Karpas-422 (cell line): ENCODE measurements at regions not wholly inside any gene's neighbourhood (a gene's known extent, or its start where the extent isn't known, plus 50 kb on each side); places are given as distances from the start of the nearest gene placed in this dataset.

ENCODE experiments used
- DNase-seq: peaks from one replicate; pipeline ENCODE4 v3.0.0-alpha.2; 2015
- H2AFZ ChIP-seq: fragments of 200-600 bp; sonication (generic); 2 replicates; pipeline ENCODE4 v1.6.1; 2014; ENCODE audit warnings: antibody characterized with exemption, low read length, mixed read lengths
- H3K27ac ChIP-seq: fragments of 200-600 bp; sonication (generic); 2 replicates; pipeline ENCODE4 v1.5.1; 2014; ENCODE audit warnings: mild to moderate bottlenecking, low read length, moderate library complexity
- H3K27me3 ChIP-seq: fragments of 200-600 bp; sonication (generic); 2 replicates; pipeline ENCODE4 v1.6.1; 2014; ENCODE audit warnings: low read length, mixed read lengths
- H3K36me3 ChIP-seq: fragments of 200-600 bp; sonication (generic); 2 replicates; pipeline ENCODE4 v1.6.1; 2014; ENCODE audit warnings: low read length, mixed read lengths; ENCODE audit not compliant: insufficient read depth
- H3K4me1 ChIP-seq: fragments of 200-600 bp; sonication (generic); 2 replicates; pipeline ENCODE4 v1.6.1; 2014; ENCODE audit warnings: mild to moderate bottlenecking, low read length, mixed read lengths
- H3K4me2 ChIP-seq: fragments of 200-600 bp; sonication (generic); 2 replicates; pipeline ENCODE4 v1.6.1; 2014; ENCODE audit warnings: low read length, low read depth, mild to moderate bottlenecking; ENCODE audit not compliant: poor library complexity, severe bottlenecking
- H3K4me3 ChIP-seq: fragments of 200-600 bp; sonication (generic); 2 replicates; pipeline ENCODE4 v1.5.1; 2014; ENCODE audit warnings: mild to moderate bottlenecking, antibody characterized with exemption, low read length, mixed read lengths
- H3K79me2 ChIP-seq: fragments of 200-600 bp; sonication (generic); 2 replicates; pipeline ENCODE4 v1.6.1; 2014; ENCODE audit warnings: mild to moderate bottlenecking, low read length, mixed read lengths
- H3K9ac ChIP-seq: fragments of 200-600 bp; sonication (generic); 2 replicates; pipeline ENCODE4 v1.6.0; 2014; ENCODE audit warnings: low read length
- H3K9me2 ChIP-seq: fragments of 200-600 bp; sonication (generic), shearing (Covaris generic); replicated peaks from 2 replicates; pipeline ENCODE4 v1.6.0; 2014; ENCODE audit warnings: mild to moderate bottlenecking, low read length, moderate library complexity; ENCODE audit not compliant: insufficient read depth
- H3K9me3 ChIP-seq: fragments of 300-700, 200-600 bp; sonication (generic); 2 replicates; pipeline ENCODE4 v1.6.1; 2014; ENCODE audit warnings: low read length, mixed read lengths
- H4K20me1 ChIP-seq: fragments of 200-600 bp; sonication (generic); 2 replicates; pipeline ENCODE4 v1.6.1; 2014; ENCODE audit warnings: mild to moderate bottlenecking, antibody characterized with exemption, low read length, low read depth; ENCODE audit not compliant: insufficient read depth

- H4K20me1 ChIP-seq = no peaks in the 10 kb centered on the region
- no peak overlapping the region for H3K4me3 ChIP-seq
- H3K36me3 ChIP-seq = no peaks in the 10 kb centered on the region
- H3K4me2 ChIP-seq = no peak overlapping the region
- peaks cover 10% of the 10 kb centered on the region for H3K9me3 ChIP-seq
- H3K4me1 ChIP-seq = no peaks in the 10 kb centered on the region
- no peaks in the 10 kb centered on the region for H3K9me2 ChIP-seq
- DNase-seq = no peak
- H2AFZ ChIP-seq = no peak overlapping the region
- H3K27me3 ChIP-seq = no peaks in the 10 kb centered on the region
- no peak overlapping the region for H3K9ac ChIP-seq
- no peak overlapping the region for H3K27ac ChIP-seq
- no peaks in the 10 kb centered on the region for H3K79me2 ChIP-seq
Observed at GRCh38 chr11:90930252-90930651, 707.4 kb upstream of the CHORDC1 start.

GRCh38 chr11:90919332-90919731 lies 696.5 kb upstream of the CHORDC1 start:
- Histone ChIP-seq H3K79me2 (no peaks in the 10 kb centered on the region), H3K27me3 (no peaks in the 10 kb centered on the region), H3K4me1 (no peaks in the 10 kb centered on the region), H3K36me3 (no peaks in the 10 kb centered on the region), H3K9ac (no peak overlapping the region), H3K9me3 (peaks cover 16% of the 10 kb centered on the region), H3K4me2 (no peak overlapping the region), H3K4me3 (no peak overlapping the region), H3K27ac (no peak overlapping the region), H3K9me2 (0 out of 2 replicates have a peak, but pooled peaks cover 5% of the 10 kb centered on the region), H4K20me1 (no peaks in the 10 kb centered on the region), H2AFZ (no peak overlapping the region)
- DNase-seq = no peak

GRCh38 chr11:90916706-90917105 lies 693.9 kb upstream of the CHORDC1 start:
- Histone ChIP-seq H3K9me2 (0 out of 2 replicates have a peak, but pooled peaks cover 5% of the 10 kb centered on the region), H3K27ac (no peak overlapping the region), H3K36me3 (no peaks in the 10 kb centered on the region), H3K27me3 (no peaks in the 10 kb centered on the region), H2AFZ (no peak overlapping the region), H3K9ac (no peak overlapping the region), H3K79me2 (no peaks in the 10 kb centered on the region), H3K4me3 (no peak overlapping the region), H3K9me3 (peaks cover 10% of the 10 kb centered on the region; the same call in 1 of the 2 replicates), H3K4me1 (no peaks in the 10 kb centered on the region), H4K20me1 (no peaks in the 10 kb centered on the region), H3K4me2 (no peak overlapping the region)
- no peak for DNase-seq

- Histone ChIP-seq H3K36me3 (no peaks in the 10 kb centered on the region), H3K79me2 (no peaks in the 10 kb centered on the region), H3K4me1 (no peaks in the 10 kb centered on the region), H3K9ac (no peak overlapping the region), H4K20me1 (no peaks in the 10 kb centered on the region), H3K9me2 (no peaks in the 10 kb centered on the region), H2AFZ (no peak overlapping the region), H3K27ac (no peak overlapping the region), H3K4me2 (no peak overlapping the region), H3K27me3 (no peaks in the 10 kb centered on the region), H3K4me3 (no peak overlapping the region), H3K9me3 (no peaks in the 10 kb centered on the region)
- DNase-seq = no peak
Observed at GRCh38 chr11:90913131-90913668, 690.4 kb upstream of the CHORDC1 start.

GRCh38 chr11:90912631-90913030 lies 689.8 kb upstream of the CHORDC1 start:
- H3K4me3 ChIP-seq = no peak overlapping the region
- no peaks in the 10 kb centered on the region for H4K20me1 ChIP-seq
- no peaks in the 10 kb centered on the region for H3K36me3 ChIP-seq
- no peak overlapping the region for H3K9ac ChIP-seq
- no peaks in the 10 kb centered on the region for H3K27me3 ChIP-seq
- no peak for DNase-seq
- no peaks in the 10 kb centered on the region for H3K9me2 ChIP-seq
- H2AFZ ChIP-seq = no peak overlapping the region
- no peaks in the 10 kb centered on the region for H3K9me3 ChIP-seq
- no peak overlapping the region for H3K4me2 ChIP-seq
- no peaks in the 10 kb centered on the region for H3K4me1 ChIP-seq
- no peak overlapping the region for H3K27ac ChIP-seq
- no peaks in the 10 kb centered on the region for H3K79me2 ChIP-seq

- Histone ChIP-seq H3K4me3 (no peak overlapping the region), H3K4me2 (no peak overlapping the region)
Observed at GRCh38 chr11:90911192-90911591, 688.3 kb upstream of the CHORDC1 start.

GRCh38 chr11:90908074-90908473 lies 685.2 kb upstream of the CHORDC1 start:
- no peaks in the 10 kb centered on the region for H4K20me1 ChIP-seq
- H3K27ac ChIP-seq = no peak overlapping the region
- H3K4me3 ChIP-seq = no peak overlapping the region
- no peaks in the 10 kb centered on the region for H3K27me3 ChIP-seq
- H3K9me2 ChIP-seq = no peaks in the 10 kb centered on the region
- H3K9me3 ChIP-seq = no peaks in the 10 kb centered on the region; the same call in 1 of the 2 replicates
- H3K36me3 ChIP-seq = no peaks in the 10 kb centered on the region
- no peak overlapping the region for H3K9ac ChIP-seq
- H3K79me2 ChIP-seq = no peaks in the 10 kb centered on the region
- no peak overlapping the region for H2AFZ ChIP-seq
- H3K4me1 ChIP-seq = no peaks in the 10 kb centered on the region
- H3K4me2 ChIP-seq = no peak overlapping the region
- DNase-seq = peak; percentile 70

More at GRCh38 chr11:90911192-90911591, 688.3 kb upstream of the CHORDC1 start:
- Histone ChIP-seq H3K27me3 (no peaks in the 10 kb centered on the region), H3K36me3 (no peaks in the 10 kb centered on the region), H3K9me2 (no peaks in the 10 kb centered on the region), H3K9me3 (no peaks in the 10 kb centered on the region), H4K20me1 (no peaks in the 10 kb centered on the region), H3K79me2 (no peaks in the 10 kb centered on the region), H3K27ac (no peak overlapping the region), H3K4me1 (no peaks in the 10 kb centered on the region), H3K9ac (no peak overlapping the region), H2AFZ (no peak overlapping the region)
- no peak for DNase-seq

GRCh38 chr11:90895850-90896249 lies 673.0 kb upstream of the CHORDC1 start:
- Histone ChIP-seq H3K9me3 (peaks cover 20% of the 10 kb centered on the region), H3K4me3 (no peak overlapping the region), H3K4me1 (no peaks in the 10 kb centered on the region), H3K27me3 (no peaks in the 10 kb centered on the region), H3K9ac (no peak overlapping the region), H3K27ac (no peak overlapping the region), H3K9me2 (no peaks in the 10 kb centered on the region), H3K36me3 (no peaks in the 10 kb centered on the region), H4K20me1 (no peaks in the 10 kb centered on the region), H3K4me2 (no peak overlapping the region), H2AFZ (no peak overlapping the region), H3K79me2 (no peaks in the 10 kb centered on the region)
- no peak for DNase-seq
